HG03280 (cell line): ENCODE measurements at regions not wholly inside any gene's neighbourhood (a gene's known extent, or its start where the extent isn't known, plus 50 kb on each side); places are given as distances from the start of the nearest gene placed in this dataset.

Source experiments
- ATAC-seq: cut with Tn5 transposase; IDR thresholded peaks from one replicate; pipeline ENCODE4 v1.9.1; 2021; ENCODE audit warnings: mild to moderate bottlenecking, moderate library complexity; ENCODE audit not compliant: unreplicated experiment

GRCh38 chr2:118477111-118477862, 370.2 kb downstream of the EN1 start:
- no peak for ATAC-seq

- no peak for ATAC-seq
These were observed 371.7 kb downstream of the EN1 start for GRCh38 chr2:118475622-118476205.

DNA sequence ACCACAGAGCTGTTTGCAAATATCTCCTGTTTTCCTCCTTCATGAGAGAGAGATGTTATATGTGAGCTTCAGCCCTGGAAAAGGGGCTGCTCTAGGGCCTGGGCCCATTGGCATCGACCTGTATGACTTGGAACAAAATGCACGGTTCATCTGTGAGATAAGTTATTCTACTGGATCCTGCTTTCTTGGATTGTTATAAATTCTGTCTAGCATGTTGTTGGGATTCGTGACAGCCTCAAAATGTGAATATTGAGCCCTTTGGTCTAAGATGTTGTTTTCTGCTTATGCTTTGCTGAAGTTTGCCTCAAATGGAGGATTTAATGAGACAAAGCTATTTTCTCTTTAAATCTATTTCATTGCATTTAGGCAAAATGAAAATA, 372.9 kb downstream of the EN1 start:
- no peak for ATAC-seq

GRCh38 chr2:118473846-118474540, 373.5 kb downstream of the EN1 start:
- ATAC-seq = no peak

GRCh38 chr2:118473241-118473640, 374.2 kb downstream of the EN1 start:
- no peak for ATAC-seq

- no peak for ATAC-seq
These were observed 377.2 kb downstream of the EN1 start for GRCh38 chr2:118470297-118470696.

GRCh38 chr2:118469103-118469502, 378.3 kb downstream of the EN1 start:
- ATAC-seq = no peak

- ATAC-seq = no peak
These were observed 376.4 kb downstream of the INSIG2 start for GRCh38 chr2:118464546-118465265.

GRCh38 chr2:118464046-118464445, 375.8 kb downstream of the INSIG2 start:
- ATAC-seq = no peak

DNA sequence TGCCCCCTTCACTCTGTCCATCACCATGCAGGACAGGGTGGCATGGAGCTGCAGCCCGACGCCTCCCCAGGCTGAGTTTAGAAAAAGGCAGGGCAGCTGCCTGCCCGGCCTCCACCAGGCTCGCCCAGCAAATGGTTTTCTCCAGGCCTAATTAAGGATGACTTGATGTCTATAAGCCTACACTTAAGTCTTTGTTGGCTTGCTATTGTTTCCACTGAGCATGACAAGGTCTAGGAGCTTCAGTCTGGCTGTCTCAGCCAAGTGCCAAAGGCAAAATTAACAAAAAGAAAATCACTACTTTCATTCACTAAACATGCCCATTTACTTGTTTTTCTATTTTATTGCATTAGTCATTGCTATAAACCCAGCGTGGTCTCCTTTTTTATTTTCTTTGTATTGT, 372.2 kb downstream of the INSIG2 start:
- ATAC-seq = no peak

GRCh38 chr2:118459426-118459825, 371.2 kb downstream of the INSIG2 start:
- ATAC-seq = no peak

DNA sequence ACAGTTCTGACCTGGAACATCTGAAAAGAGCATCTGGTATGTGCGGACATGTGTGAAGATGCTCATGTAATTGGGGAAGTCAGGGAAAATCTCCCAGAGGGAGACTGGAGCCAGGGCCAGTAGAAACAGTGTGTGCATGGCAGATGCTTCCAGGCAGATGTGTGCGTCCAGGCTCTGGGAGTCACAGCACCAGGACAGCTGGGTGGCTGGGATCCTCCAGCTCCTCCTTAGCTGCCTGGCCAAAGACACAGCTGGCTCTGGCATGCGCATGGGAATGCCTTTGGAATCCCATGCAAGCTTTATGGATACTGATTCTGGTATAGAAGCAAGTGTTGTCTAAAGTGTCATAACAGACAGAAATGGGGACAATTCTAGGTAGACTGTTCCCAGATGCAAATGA, 369.7 kb downstream of the INSIG2 start:
- no peak for ATAC-seq

- no peak for ATAC-seq
These were observed 361.1 kb downstream of the INSIG2 start for GRCh38 chr2:118449401-118449800.

GRCh38 chr2:118443596-118443995, 355.3 kb downstream of the INSIG2 start:
- no peak for ATAC-seq

DNA sequence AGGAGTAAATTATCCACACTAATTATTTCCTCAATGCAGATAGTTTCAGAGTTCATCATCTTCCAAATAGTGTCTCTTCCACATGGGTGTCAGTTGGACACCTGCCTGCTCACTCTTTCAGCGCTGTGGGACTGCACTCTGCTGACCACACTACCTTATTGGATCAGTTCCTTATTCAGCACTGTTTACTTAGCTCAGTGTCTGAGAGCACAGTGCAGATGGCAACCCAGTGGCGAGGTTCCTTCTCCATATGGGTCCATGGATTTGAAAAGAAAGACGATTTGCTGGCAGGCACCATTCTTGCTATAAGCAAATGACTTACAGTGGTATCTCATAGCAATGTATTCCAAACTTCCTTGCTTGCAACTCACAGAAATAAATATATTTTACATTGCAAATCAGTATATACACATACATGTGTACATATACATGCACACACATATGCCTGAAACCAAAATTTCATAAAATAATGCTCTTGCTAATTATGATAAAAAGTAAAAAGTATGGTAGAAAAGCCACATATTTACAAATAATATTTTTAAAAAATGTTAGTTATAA, 354.8 kb downstream of the INSIG2 start:
- no peak for ATAC-seq

DNA sequence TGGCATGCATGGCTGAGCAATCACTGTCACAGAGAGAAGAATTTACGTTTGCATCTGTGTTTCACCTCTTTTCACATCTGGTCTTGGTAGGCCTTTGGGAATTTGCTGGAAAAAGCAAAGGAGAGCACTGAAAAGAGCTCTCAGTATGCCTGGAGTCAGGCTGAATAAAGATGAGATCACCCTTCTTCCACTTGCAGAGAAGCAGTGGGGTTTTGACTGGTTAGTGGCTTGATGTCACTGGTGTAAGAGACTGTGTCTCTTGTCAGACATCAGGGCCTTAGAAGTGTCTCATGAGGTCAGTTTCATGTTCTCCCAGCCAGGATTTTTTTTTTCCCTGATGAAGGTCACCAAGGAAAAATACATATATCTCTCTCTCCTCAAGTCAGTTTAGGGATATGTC, 353.8 kb downstream of the INSIG2 start:
- no peak for ATAC-seq

DNA sequence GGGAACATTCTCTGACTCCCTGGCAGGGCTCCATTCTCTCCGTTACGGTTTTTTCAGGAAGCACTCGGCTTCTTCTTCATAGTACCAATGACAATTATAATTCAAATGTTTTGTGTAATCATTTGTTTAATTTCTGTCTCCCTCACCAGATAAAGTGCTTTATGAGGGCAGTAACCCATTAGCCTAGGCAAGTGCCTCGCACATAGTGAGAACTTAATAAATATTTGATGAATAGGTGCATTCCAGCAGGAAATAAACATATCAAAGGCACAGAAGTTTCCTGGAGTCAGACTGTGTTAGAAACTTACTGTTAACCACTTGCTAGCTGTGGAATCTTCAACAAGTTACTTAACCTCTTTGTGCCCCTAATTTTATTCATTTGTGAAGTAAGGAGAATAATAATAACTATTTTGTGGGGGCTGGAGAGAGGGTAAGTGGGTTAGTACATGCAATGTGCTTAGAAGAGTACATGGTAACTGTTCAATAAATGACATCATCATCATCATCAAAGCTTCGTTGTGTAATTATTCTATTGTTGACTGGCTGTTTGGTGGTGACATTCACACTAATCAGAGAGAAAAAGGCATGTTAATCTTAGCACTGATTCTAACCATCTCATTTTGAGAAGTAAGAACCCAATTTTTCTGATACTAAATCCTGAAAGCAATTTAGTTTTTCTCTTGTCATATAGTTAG, 352.3 kb downstream of the INSIG2 start:
- ATAC-seq = no peak

- no peak for ATAC-seq
These were observed 349.2 kb downstream of the INSIG2 start for GRCh38 chr2:118437501-118437900.

GRCh38 chr2:118431997-118432396, 343.7 kb downstream of the INSIG2 start:
- no peak for ATAC-seq

DNA sequence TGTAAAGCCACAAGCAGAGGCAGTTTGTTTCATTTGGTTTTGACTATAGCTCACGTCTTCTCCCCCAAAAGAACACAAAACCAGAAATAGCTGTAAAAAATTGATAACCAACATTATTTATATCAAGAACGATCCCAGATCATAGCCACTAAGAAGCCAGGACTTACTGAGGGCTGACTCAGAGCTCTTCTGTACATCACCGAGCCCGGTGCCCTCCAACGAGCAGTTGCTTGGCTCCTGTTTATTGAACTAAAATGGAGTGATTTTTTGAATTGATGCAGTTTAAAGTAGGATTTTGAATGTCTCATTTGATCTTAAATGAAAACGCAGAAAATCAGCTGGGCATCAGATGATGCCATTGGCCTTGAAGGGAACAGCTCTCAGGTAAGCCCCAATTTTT, 343.3 kb downstream of the INSIG2 start:
- ATAC-seq = no peak

GRCh38 chr2:118431165-118431517, 342.9 kb downstream of the INSIG2 start:
- ATAC-seq = no peak
